Lung (tissue), 11 donors: ENCODE measurements at regions not wholly inside any gene's neighbourhood (a gene's known extent, or its start where the extent isn't known, plus 50 kb on each side); places are given as distances from the start of the nearest gene placed in this dataset.

ENCODE experiments used
- ATAC-seq: fragments of 200-7000 bp; cut with Tn5 transposase; one replicate; pipeline ENCODE4 v1.9.1; 2020; ENCODE audit warnings: moderate number of reproducible peaks; ENCODE audit not compliant: insufficient read depth, low FRiP score
- DNase-seq, 3 donors: peaks; one replicate each; pipeline ENCODE4 v3.0.0-alpha.2; 2013 to 2017
- H3K27ac ChIP-seq, 2 donors: one replicate each; pipeline ENCODE4 v1.5.1; 2013; ENCODE audit warnings: mild to moderate bottlenecking in 2 of 2, moderate library complexity in 2 of 2, control low read depth in 1 of 2, inconsistent platforms in 1 of 2, low read depth in 1 of 2, low read length in 1 of 2
- H3K27me3 ChIP-seq, 3 donors: one replicate each; pipeline ENCODE4 v1.5.1; 2013; ENCODE audit warnings: low read length in 2 of 3; ENCODE audit not compliant: control insufficient read depth in 3 of 3, insufficient read depth in 3 of 3
- H3K36me3 ChIP-seq, 4 donors: one replicate each; pipeline ENCODE4 v1.5.1; 2013; ENCODE audit warnings: low read length in 4 of 4, mild to moderate bottlenecking in 1 of 4, moderate library complexity in 1 of 4; ENCODE audit not compliant: control insufficient read depth in 4 of 4, insufficient read depth in 4 of 4
- H3K4me1 ChIP-seq, 5 donors: one replicate each; pipeline ENCODE4 v1.5.1; 2013; ENCODE audit warnings: low read length in 5 of 5, mild to moderate bottlenecking in 2 of 5, moderate library complexity in 1 of 5; ENCODE audit not compliant: control insufficient read depth in 5 of 5, insufficient read depth in 5 of 5
- H3K4me3 ChIP-seq: one replicate; pipeline ENCODE4 v1.5.1; 2013; ENCODE audit warnings: mild to moderate bottlenecking, control low read depth, moderate library complexity
- H3K9ac ChIP-seq, 2 donors: one replicate each; pipeline ENCODE4 v1.5.1; 2013; ENCODE audit warnings: low read length in 2 of 2, control low read depth in 1 of 2; ENCODE audit not compliant: insufficient read depth in 1 of 2
- H3K9me3 ChIP-seq, 4 donors: one replicate each; pipeline ENCODE4 v1.5.1; 2013; ENCODE audit warnings: low read length in 3 of 4, mild to moderate bottlenecking in 1 of 4, moderate library complexity in 1 of 4; ENCODE audit not compliant: control insufficient read depth in 4 of 4, insufficient read depth in 3 of 4
- CTCF ChIP-seq: IDR thresholded peaks from 2 replicates; pipeline ENCODE4 v1.5.1; 2012; ENCODE audit warnings: mild to moderate bottlenecking; ENCODE audit errors: control extremely low read depth, extremely low read depth
- WGBS, 2 donors: extraction: QIAGEN DNeasy Blood & Tissue Kit; methylation state at CpG; one replicate each; pipeline ENCODE4 v1.1.7; 2013; 5-methylcytosine and 5-hydroxymethylcytosine counted together
- donor health status: control.
- donor health status: control.
- donor health status: Bipolar disorder and iron deficiency.
- donor health status: healthy.
- donor health status: DM: yes; HTN: yes; CAD: no.

- no peak overlapping the region for H3K4me3 ChIP-seq
- H3K9me3 ChIP-seq: no peaks in the 10 kb centered on the region
- 91 to 96% methylated on average over 2 of the region's 2 CpGs for WGBS, 2 donors
- H3K27ac ChIP-seq: no peak overlapping the region
- no peak overlapping the region for H3K9ac ChIP-seq
- DNase-seq (no peak), ATAC-seq (no peak)
- no peak for TF ChIP-seq CTCF
- H3K36me3 ChIP-seq: no peaks in the 10 kb centered on the region
- no peaks in the 10 kb centered on the region for H3K4me1 ChIP-seq
- H3K27me3 ChIP-seq: no peaks in the 10 kb centered on the region
Observed at GRCh38 chr9:118606668-118607067, 762.6 kb downstream of the BRINP1 start.

GRCh38 chr9:118609355-118610044 is 759.7 kb downstream of the BRINP1 start:
- Histone ChIP-seq H3K27me3 (no peaks in the 10 kb centered on the region), H3K9ac (no peak overlapping the region), H3K9me3 (peaks cover 0 to 3% (median 0%) of the 10 kb centered on the region in 4 donors), H3K27ac (no peak overlapping the region), H3K4me3 (no peak overlapping the region), H3K4me1 (no peaks in the 10 kb centered on the region), H3K36me3 (no peaks in the 10 kb centered on the region)
- peak; percentile 62 for ATAC-seq
- 63 to 72% methylated on average over 3 of the region's 3 CpGs for WGBS, 2 donors
- no peak for TF ChIP-seq CTCF
- DNase-seq: no peak

GRCh38 chr9:118612201-118612600 is 757.0 kb downstream of the BRINP1 start:
- ATAC-seq: no peak
- Histone ChIP-seq H3K36me3 (no peaks in the 10 kb centered on the region), H3K9me3 (peaks cover 0 to 3% (median 0%) of the 10 kb centered on the region in 4 donors), H3K9ac (no peak overlapping the region), H3K4me1 (no peaks in the 10 kb centered on the region), H3K27me3 (no peaks in the 10 kb centered on the region), H3K27ac (no peak overlapping the region), H3K4me3 (no peak overlapping the region)
- no peak for DNase-seq
- no peak for TF ChIP-seq CTCF
- 57 to 70% methylated on average over 3 of the region's 3 CpGs for WGBS, 2 donors

DNA sequence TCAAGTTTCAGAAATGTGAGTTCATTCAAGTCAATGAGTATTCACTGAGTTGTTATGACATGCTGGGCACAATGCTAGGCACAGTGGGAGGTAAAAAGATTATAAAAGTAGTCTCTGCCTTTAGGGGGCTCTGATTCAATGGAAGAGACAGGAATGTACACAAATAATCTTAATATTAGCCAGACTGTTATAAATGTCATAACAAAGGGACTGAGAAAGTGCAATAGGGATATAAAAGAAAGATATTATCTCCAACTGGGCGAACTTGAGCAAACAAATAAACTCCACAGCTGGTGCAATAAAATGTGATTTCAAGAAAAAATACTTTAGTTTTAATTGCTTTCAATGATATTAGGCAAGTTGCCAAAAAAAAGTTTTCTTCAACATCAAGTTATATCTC is 755.2 kb downstream of the BRINP1 start:
- TF ChIP-seq CTCF: no peak
- Histone ChIP-seq H3K4me3 (no peak overlapping the region), H3K9ac (no peak overlapping the region), H3K27me3 (no peaks in the 10 kb centered on the region), H3K27ac (no peak overlapping the region), H3K9me3 (peaks cover 0 to 3% (median 0%) of the 10 kb centered on the region in 4 donors), H3K36me3 (no peaks in the 10 kb centered on the region), H3K4me1 (no peaks in the 10 kb centered on the region)
- 63 to 77% methylated on average over 1 of the region's 1 CpG for whole genome bisulfite sequencing, 2 donors
- ATAC-seq (no peak), DNase-seq (no peak)
